Gastrocnemius medialis (tissue), 4 donors: ENCODE measurements at regions not wholly inside any gene's neighbourhood (a gene's known extent, or its start where the extent isn't known, plus 50 kb on each side); places are given as distances from the start of the nearest gene placed in this dataset.

Experiments used
- POLR2A ChIP-seq, 2 donors: fragments of 450-650 bp; IDR thresholded peaks; one replicate each; pipeline ENCODE4 v1.6.1; 2017; ENCODE audit warnings: antibody characterized with exemption in 2 of 2, mild to moderate bottlenecking in 2 of 2, moderate library complexity in 2 of 2
- TF ChIP-seq, protein P1 (sequence below), 5 experiments: fragments of 450-650 bp in 3 of 5; fragments of 200-600 bp in 2 of 5; sonication (generic) in 2 of 5; IDR thresholded peaks in 4 of 5; conservative IDR thresholded peaks in 1 of 5; 1 replicate in 4 of 5; 2 replicates in 1 of 5; pipeline ENCODE4 v1.5.1; 2016 to 2019; ENCODE audit warnings: antibody characterized with exemption in 5 of 5, mild to moderate bottlenecking in 3 of 5, moderate library complexity in 3 of 5

DNA sequence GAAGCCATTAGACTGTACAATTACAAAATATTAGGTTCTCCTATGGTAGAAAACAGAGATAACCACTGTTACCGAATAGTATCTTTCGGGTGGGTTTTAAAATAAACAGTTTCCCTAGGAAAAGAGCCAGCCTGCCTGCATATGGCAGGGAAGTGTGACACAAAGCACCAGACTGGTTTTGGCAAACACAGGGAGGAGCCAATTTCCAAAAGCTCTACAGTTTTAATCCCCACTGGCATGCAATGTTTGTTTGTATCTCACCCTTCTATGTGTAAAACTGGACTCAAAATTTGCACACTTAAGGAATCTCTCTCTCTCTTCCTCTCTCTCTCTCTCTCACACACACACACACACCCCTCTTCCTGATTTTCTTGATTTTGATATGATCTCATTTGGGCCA is 261.7 kb downstream of the ETV1 start:
- TF ChIP-seq, protein P1, sequence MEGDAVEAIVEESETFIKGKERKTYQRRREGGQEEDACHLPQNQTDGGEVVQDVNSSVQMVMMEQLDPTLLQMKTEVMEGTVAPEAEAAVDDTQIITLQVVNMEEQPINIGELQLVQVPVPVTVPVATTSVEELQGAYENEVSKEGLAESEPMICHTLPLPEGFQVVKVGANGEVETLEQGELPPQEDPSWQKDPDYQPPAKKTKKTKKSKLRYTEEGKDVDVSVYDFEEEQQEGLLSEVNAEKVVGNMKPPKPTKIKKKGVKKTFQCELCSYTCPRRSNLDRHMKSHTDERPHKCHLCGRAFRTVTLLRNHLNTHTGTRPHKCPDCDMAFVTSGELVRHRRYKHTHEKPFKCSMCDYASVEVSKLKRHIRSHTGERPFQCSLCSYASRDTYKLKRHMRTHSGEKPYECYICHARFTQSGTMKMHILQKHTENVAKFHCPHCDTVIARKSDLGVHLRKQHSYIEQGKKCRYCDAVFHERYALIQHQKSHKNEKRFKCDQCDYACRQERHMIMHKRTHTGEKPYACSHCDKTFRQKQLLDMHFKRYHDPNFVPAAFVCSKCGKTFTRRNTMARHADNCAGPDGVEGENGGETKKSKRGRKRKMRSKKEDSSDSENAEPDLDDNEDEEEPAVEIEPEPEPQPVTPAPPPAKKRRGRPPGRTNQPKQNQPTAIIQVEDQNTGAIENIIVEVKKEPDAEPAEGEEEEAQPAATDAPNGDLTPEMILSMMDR (IDR thresholded peaks at IDR 0.05 in 4 of 5, conservative IDR thresholded peaks at IDR 0.05 in 1 of 5), result no peak
- TF ChIP-seq POLR2A (IDR thresholded peaks at IDR 0.05), result no peak
